NCI-H2227 treated with DMSO at 0.1 percent for 48 hours (cell line): ENCODE measurements at regions not wholly inside any gene's neighbourhood (a gene's known extent, or its start where the extent isn't known, plus 50 kb on each side); places are given as distances from the start of the nearest gene placed in this dataset.
"Not testable (repeated sequence)": the region's sequence is repeated elsewhere in the genome, so short reads cannot be mapped to it uniquely, and the experiment has no call there.

Experiments used
- DNase-seq: peaks from one replicate; lab custom pipeline; 2025; lab: John Stamatoyannopoulos, UW

DNA sequence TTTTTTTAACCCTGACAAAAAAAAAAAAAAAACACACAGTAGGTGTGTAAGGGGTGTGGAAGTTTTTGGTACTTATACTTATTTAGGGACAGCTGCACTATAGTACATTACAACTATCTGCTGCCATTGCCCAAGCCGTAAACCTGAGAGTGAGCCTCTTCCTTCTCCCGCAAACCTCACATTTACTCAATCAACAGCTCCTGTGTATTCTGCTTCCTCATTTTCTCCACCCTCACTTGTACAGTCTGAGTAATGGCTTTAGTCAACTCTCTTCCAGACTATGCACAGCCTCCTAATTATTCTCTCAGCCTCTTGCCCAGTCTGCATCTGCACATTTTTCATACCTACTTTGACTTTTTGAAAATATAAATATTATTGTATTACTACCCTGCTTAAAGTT, 362.0 kb downstream of the ADAM29 start:
- DNase-seq = no peak

DNA sequence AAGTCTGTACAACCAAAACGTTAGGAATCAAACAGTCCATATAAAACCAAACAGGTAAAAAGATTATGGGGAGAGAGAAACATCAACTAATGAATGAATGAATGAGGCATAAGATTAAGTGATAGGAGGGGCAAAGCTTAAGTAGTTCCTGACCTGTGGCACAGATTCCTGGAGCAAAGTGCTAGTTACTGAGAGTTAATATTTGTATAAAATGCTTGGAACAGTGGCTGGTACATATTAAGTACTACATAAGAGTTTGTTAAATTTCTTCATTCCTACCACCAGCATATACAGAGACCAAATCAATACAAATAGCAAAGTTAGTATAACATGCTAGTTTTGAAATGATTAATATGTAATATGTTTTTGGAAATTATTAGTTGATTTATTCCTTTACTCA, 363.7 kb downstream of the ADAM29 start:
- no peak for DNase-seq

DNA sequence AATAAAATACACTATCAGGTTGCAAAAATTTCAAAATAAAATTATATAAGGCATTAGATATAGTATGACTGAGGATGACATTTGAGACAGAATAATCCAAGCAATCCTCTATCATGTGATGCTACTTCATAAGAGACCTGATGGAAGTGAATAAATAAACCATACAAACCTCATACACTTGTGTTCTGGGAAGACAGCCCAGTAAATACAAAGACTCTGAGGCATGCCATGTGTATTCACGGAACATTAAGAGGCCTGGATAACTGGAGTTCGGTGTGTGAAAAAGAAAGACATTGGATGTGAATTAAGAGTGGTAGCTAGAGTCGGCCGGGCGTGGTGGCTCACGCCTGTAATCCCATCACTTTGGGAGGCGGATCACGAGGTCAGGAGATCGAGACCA, 364.2 kb downstream of the ADAM29 start:
- DNase-seq = no peak

DNA sequence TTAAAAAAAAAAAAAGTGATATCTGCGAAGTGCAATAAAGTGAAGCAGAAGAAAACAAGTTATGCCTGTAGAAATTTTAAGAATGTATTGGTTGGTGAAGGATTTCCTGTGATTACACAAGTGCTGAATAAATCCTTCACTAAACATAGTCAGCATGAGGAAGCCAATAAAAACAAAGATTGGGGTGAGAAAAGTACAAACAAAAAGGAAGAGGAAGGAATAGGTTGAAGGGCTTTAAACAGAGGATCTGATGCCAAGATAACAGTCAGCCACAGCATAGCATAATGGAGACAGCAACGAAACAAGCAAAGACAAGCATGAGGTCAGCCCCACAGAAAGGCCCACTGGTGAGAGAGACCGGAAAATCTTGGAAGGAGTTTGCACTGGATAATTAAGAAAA, 372.2 kb downstream of the ADAM29 start:
- DNase-seq = no peak

DNA sequence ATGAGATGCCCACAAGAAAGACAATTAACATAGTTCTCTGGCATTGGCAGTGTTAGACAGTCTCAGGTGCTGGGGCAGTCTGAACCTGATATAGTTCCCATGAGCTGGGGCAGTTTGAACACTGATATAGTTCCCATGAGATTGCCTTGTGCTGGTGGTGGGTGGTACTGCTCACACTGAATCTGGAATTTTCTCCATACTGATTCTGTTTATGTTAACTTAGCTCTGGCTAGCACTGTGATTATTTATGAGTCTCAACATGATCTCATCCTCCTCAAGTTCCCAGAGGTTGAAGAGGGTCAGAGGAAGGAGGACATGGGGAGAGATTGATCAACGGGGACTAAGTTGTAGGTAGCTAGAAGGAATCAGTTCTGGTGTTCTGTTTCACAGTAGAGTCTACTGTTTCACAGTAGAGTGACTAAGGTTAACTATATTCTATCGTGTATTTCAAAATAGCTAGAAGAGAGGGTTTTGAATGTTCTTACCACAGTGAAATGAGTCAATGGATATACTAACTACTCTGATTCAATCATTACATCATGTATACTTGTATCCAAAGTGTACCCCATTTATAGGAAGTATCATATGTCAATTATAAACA, 379.9 kb downstream of the ADAM29 start:
- no peak for DNase-seq

DNA sequence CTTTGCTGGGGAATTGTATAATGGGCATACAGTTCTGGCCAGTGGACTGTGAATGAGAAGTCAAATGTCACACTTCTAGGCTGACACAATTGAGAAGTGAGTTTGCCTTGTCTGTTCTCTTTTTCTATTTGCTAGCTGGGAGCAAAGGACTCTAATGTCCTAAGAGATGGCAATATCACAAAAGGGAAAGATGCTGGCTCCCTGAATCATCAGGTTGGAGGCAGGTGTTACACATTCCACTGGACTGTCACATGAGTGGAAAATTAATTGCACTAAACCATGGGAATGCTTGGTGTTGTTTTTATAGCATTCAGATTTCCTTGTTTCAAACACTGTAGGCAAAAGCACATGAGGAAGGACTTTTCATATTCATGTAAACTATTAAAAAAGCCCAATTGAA, 388.3 kb downstream of the ADAM29 start:
- no peak for DNase-seq

DNA sequence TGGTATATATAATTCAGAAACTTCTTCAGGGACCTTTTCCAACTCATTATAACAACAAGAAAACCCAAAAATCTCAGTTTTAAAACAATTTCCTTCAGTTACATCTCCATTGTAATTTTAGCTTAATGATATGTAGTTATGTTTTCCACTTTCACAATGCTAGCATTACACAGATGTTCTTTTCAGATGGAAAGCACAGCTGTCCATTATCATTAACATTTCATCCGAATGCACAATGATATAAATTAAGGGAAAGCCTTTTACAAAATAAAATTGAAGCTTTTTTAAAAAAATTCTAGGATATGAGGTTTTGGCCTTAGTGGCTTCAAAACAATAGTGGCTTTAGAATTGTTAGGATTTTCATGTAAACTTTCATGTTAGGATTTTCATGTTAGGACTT, 389.2 kb downstream of the ADAM29 start:
- DNase-seq = no peak

DNA sequence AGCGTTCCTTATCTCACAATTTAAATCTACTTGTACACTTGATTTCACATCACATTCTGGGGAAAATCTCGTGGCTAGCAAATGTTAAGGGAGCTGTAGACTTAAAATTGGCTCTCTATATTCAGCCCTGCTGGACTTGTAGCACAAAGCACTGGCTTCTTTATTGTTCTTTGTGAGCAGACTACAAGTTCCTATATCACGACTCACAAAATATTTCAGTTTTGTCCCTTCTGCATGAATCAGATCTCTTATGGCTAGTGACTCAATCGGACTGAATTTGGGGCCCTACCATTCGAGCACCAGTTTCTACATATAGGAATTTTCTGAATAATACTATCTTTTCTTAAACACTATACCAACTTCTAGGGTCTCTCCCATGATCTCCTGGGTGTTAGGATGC, 390.1 kb downstream of the ADAM29 start:
- no peak for DNase-seq

DNA sequence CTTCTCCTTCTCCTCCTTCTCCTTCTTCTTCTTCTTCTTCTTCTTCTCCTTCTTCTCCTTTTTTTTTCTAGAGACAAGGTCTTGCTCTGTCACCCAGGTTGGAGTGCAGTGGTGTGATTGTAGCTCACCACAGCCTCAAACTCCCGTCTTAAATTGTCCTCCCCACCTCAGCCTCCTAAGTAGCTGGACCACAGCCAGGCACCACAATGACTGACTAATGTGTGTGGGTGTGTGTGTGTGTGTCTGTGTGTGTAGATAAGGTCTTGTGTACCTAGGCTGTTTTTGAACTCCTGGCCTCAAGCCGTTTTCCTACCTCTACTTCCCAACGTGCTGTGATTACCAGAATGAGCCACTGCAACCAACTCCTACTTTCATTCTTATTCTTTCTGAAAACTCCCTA, 390.9 kb downstream of the ADAM29 start:
- no peak for DNase-seq

DNA sequence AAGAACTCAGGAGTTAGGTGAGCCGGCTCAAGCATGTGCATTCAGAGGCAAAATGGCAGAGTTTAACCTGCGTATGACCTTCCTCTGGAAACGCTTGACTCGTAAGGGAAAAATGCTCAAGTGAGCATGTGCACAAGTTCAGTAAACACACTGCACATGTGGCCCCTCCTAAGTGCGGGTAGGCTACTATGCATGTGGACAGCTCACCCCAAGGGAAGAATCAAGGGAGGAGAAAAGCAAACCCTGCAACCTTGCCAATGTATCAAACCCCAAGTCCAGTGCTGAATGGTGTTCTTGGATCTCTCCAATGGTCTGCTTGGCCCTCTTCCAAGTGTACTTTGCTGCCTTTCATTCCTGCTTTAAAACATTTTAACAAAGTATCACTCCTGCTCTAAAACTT, 407.1 kb downstream of the ADAM29 start:
- no peak for DNase-seq

DNA sequence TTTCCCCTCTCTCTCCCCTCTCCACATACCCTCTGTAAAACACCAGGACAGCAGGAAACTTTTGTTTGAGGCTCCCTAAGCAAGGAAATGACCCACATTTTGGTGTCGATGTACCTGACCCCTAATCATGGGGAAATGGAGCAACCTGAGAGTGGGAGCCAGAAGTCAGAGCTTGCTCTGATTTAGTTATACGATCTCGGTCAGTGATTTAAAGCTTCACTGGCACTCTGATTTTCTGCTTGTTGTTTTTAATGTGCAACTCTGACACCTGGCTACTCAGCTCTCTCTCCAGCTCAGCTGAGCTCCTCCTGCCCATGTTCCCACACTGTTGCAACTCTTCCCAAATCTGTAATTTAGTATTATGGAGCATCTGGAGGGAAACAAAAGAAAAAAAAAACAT, 408.6 kb downstream of the ADAM29 start:
- DNase-seq = no peak

DNA sequence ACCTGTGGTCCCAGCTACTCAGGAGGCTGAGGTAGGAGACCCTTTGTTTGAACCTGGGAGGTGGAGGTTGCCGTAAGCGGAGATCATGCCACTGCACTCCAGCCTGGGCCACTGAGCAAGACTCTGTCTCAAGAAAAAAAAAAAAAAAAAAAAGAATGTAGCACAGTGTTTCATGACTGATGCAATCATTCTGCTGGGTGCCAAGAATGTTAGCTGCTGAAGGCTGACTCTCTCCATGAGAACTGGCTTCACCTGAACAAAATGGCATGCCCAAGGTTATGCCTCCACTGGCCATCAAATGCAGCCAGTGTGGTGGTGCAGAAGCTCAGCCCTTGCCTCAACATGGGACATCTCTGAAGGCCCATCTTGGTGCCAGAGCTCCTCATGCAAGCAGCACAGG, 412.1 kb downstream of the ADAM29 start:
- no peak for DNase-seq

DNA sequence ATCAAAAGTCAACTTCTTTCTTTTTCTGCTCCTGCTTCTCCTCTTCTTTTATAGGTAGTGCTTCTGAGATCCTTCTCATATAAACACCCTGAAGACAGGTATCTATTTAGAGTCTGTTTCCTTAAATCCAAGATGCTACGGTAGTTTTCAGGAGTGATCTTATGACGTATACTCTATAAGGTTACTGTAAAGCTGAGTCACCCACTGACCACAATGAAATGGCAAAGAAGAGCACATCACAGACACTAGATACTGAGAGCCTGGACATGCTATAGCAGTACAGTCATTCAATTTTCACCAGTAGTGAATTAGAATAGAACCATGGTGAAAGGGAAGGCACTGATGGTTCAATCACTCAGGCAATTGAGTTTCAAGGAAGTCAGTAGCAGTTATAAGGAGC, 412.5 kb downstream of the ADAM29 start:
- DNase-seq = no peak

DNA sequence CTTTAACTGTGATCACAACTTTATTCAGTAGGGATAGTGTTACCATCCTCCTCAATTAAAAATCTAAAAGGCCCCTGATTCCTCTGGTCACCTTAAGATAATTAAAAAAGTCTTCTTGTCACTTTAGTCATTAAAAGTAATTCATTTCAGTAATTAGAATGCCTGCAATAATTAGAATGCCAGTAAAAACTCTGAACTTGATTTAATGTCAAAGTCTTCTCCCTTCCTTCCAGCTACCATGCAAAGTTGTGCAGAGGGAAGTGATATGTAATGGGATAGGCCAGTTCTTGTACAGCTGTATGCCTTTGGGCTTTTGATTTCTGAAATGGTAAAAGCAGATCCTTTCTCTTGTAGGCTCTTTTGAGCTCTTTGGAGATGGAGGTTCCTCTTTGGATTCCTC, 417.2 kb downstream of the ADAM29 start:
- DNase-seq = no peak

DNA sequence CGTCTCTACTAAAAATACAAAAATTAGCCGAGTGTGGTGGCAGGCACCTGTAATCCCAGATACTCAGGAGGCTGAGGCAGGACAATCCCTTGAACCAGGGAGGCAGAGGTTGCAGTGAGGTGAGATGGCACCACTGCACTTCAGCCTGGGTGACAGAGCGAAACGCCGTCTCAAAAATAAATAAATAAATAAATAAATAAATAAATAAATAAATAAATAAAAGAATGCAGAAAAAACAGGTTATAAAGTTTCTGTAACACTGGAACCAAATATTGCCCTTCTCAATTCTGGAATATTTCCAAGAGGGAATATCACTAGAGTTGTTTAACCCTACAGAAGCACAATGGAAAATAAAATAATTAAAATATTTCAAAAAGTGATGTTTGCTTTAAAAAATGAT, 418.4 kb downstream of the ADAM29 start:
- DNase-seq = not testable (repeated sequence)

DNA sequence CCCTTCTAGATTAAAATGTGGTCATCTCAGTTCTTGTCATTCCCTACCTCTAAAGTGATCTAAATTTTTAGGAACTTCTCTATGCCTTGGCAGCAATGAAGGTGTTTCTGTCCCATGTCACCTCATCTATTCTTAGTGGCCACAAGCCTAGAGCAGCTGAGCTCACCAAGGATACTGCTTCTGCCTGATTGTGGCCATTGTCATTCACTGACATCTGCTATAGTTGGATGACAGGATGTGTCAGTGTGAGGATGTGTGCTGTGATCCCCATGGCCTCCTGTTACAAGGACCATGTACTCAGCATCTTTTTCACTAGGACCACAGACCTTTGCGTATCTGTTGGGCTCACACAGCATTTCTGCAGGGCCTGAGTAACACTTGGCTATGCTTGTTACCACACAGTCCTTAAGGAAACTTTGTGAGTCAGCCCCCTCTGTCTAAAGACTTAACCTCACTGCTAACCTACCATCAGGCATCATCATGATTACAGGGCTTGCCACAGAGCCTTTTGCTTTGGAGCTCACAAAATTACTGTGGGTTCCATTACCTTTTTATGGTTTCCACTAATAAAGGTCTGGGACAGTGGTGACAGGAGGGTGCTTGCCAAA, 421.0 kb downstream of the ADAM29 start:
- peak; percentile 30 for DNase-seq

DNA sequence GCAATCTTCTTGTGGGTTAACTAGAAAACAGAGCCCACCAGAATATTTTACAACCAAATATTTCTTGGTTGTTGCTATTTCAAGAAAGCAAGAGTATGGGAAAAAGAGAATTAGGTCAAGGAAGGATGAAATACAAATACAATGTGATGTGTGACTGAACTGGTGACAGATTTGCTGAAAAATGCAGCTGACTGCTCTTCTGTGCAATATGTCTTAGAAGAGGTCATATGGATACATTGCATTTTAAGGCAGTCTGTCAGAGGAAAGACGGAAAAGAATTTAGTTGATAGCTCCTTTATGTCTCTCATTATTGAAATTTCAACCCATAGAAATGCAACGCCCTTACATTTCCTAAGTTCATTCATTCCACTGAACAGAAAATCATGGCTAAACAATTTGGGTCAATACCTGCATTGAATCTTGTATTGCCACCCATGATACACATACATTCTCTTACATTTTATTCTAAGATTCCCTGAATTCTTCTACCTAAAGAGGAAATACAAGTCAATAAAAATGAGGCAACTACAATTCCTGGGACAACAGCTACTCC, 423.1 kb downstream of the ADAM29 start:
- no peak for DNase-seq

DNA sequence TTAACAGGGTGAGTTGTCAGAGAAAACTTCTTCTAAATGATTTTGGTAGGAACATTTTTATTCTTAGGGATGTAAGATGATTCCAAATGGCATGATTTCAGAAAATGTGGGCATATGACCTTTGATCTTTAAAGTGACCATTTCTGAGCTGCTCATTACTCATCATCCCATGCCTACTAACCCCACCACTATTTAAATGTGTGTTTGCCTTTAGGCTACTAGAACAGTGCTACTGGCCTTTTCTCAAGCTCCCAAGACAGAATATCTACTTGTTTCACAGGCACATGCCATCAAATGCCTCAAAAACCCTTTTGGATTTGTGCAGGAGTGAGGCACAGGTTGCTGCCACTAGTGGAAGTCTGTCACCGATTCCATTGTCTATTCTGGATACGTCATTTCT, 428.2 kb downstream of the ADAM29 start:
- DNase-seq = no peak

DNA sequence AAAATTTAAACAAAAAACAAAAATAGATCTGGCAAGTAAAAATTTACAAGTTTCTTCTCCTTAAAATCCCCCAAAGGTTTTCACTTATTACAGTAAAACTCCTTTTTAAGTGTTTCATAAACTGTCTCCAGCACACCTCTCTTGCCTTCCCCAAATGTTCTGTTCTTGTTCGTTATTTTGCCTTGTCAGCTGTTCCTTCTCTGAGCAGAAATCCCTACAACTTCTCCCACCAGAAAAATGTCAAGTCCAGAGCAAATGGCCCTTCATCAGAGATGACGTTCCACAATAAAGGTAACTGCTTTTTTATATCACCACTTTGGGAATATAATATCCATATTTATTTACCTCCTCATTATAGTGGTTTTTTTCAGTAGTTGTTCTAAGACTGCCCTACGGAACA, 432.1 kb downstream of the ADAM29 start:
- no peak for DNase-seq

DNA sequence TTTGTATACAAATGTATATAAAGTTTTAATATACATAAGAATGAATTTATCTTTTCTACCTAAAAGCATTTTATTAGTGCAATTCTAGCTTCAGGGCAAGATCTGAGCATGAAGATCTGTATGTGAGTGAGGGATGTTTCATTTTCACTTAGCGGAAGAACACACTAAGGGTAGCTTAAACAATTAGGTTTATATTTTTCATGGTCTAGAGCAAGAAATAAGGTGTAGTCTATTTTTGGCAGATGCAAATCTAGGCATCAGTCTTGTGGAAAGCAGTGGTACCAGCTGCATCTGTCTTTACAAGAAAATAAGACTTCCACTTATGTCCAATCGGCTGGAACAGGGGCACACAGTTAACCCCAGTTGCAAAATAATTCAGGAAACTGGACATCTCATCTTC, 433.3 kb downstream of the ADAM29 start:
- no peak for DNase-seq

DNA sequence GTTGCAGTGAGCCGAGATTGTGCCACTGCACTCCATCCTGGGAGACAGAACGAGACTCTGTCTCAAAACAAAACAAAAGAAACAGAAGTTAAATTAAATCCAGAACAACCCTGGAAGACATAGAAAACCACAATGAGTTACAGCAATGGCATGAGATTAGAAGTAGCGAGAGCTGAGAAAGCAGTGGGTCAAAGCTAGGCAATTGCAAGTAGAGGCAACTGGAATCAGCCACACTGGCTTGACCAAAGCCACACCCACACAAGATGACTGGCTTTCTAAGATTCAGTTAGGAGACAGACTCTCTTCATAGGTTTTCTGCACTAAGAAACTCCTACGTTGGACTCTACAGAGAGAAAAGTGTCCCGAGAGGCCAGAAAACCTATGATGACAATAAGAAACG, 443.0 kb downstream of the GPM6A start:
- DNase-seq = no peak

DNA sequence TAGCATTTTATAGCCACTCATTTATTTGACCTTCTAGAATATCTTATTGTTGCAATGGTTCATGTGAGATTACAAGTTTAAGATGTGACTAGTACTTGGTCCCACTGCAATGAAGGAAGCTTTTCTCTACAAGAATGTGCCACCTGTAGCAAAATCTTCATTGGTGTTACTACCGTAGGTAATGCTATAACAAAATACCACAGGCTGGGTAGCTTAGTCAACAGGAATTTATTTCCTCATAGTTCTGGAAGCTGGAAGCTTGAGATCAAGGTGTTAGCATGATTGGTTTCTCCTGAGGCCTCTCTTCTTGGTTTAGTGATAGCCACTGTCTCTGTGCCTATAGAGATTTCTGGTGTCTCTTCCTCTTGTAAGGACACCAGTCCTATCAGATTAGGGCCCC, 441.0 kb downstream of the GPM6A start:
- no peak for DNase-seq

DNA sequence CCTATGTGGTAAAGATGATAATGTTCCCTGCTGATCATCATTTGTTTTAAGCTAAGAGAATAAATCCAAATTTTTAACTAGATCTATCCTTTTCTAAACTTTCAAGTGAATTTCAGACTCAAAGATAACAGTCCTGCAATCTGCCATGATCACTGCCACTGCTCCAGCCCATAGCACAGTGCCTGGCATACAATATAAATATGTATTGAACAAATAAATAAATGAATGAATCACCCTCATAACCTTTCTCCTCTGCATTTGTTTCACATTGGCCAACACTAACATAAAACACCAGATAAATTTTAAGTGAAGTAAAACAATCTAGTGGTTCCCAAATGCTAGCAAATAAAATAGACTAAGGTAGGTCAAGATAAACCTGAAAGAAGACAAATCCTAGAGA, 439.0 kb downstream of the GPM6A start:
- DNase-seq = no peak

DNA sequence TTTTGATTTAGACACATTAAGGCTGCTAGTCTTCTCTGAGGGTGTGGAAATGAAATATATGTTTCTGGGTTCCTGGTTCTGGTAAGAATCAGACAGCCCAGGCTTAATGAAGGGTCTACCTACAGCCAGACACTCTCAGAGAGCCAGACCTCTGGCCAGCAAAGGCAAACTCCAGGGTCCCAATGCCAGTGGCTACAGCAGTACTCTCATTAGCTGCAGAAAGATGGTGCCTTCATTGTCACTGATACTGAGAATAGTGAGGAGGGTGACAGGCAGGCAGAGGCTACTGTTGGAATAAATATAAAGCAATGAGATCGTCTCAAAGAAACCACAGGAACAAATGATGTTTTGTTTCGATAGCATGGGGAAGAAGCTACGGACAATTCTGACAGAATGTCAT, 437.6 kb downstream of the GPM6A start:
- DNase-seq = no peak
